Astrocyte of the spinal cord (primary cell): ENCODE measurements at regions not wholly inside any gene's neighbourhood (a gene's known extent, or its start where the extent isn't known, plus 50 kb on each side); places are given as distances from the start of the nearest gene placed in this dataset.

Source experiments
- DNase-seq: peaks from one replicate; pipeline ENCODE4 v3.0.0; 2011; ENCODE audit warnings: low read depth, low spot score
- H3K4me3 ChIP-seq: 2 replicates; pipeline ENCODE4 v1.5.1; 2011; ENCODE audit warnings: low read depth, mild to moderate bottlenecking, low read length, moderate library complexity
- CTCF ChIP-seq: IDR thresholded peaks from 2 replicates; pipeline ENCODE4 v1.5.1; 2012; ENCODE audit warnings: low read depth, mild to moderate bottlenecking, low read length, inconsistent platforms
- in situ Hi-C: cut with HindIII; loops from 2 replicates; pipeline ENCODE4 v1.10.0; 2017; ENCODE audit warnings: low sequenced_read_pairs

- in situ Hi-C loops: no loop called here
- DNase-seq: no peak
- H3K4me3 ChIP-seq: no peak overlapping the region
- TF ChIP-seq CTCF: no peak
Measured at GRCh38 chr16:86356804-86357203, 153.5 kb upstream of the FOXF1 start.

GRCh38 chr16:86357303-86357702 is 153.0 kb upstream of the FOXF1 start:
- in situ Hi-C loops: no loop called here
- DNase-seq: no peak
- no peak for TF ChIP-seq CTCF
- no peak overlapping the region for H3K4me3 ChIP-seq

- no peak for TF ChIP-seq CTCF
- H3K4me3 ChIP-seq: no peak overlapping the region
- in situ Hi-C loops: no loop called here
- DNase-seq: no peak
Measured at GRCh38 chr16:86357950-86358349, 152.4 kb upstream of the FOXF1 start.

GRCh38 chr16:86359571-86359970 is 150.8 kb upstream of the FOXF1 start:
- in situ Hi-C loops: no loop called here
- DNase-seq: no peak
- H3K4me3 ChIP-seq: no peak overlapping the region
- TF ChIP-seq CTCF: no peak

GRCh38 chr16:86362155-86362849 is 148.0 kb upstream of the FOXF1 start:
- DNase-seq: no peak
- no peak overlapping the region for H3K4me3 ChIP-seq
- in situ Hi-C loops: no loop called here
- no peak for TF ChIP-seq CTCF

- no peak overlapping the region for H3K4me3 ChIP-seq
- no peak for TF ChIP-seq CTCF
- DNase-seq: peak; percentile 91
- in situ Hi-C loops: no loop called here
Measured at GRCh38 chr16:86363057-86363490, 147.3 kb upstream of the FOXF1 start.
